HL-60 (cell line): ENCODE measurements at regions not wholly inside any gene's neighbourhood (a gene's known extent, or its start where the extent isn't known, plus 50 kb on each side); places are given as distances from the start of the nearest gene placed in this dataset.

Experiments
- DNase-seq, 2 experiments: peaks; one replicate each; pipeline ENCODE4 v3.0.0-alpha.2; 2010 to 2020; ENCODE audit warnings: low read depth in 1 of 2, low spot score in 1 of 2
- H3K27ac ChIP-seq: fragments of 250-450 bp; sonication (Bioruptor Pico); replicated peaks from 2 replicates; pipeline ENCODE4 v1.5.1; 2020; ENCODE audit warnings: mild to moderate bottlenecking, moderate library complexity
- H3K27me3 ChIP-seq: fragments of 250-450 bp; sonication (Bioruptor Pico); 2 replicates; pipeline ENCODE4 v1.5.1; 2021; ENCODE audit warnings: mild to moderate bottlenecking, moderate library complexity; ENCODE audit not compliant: insufficient read depth, poor library complexity, severe bottlenecking
- H3K4me3 ChIP-seq: replicated peaks from 2 replicates; pipeline ENCODE4 v1.5.1; 2011; ENCODE audit warnings: mild to moderate bottlenecking, control low read depth, low read length; ENCODE audit not compliant: insufficient read depth
- GABPA ChIP-seq: IDR thresholded peaks from 2 replicates; pipeline ENCODE4 v1.6.1; 2012; ENCODE audit warnings: low read depth
- POLR2AphosphoS5 ChIP-seq: IDR thresholded peaks from 2 replicates; pipeline ENCODE4 v1.6.1; 2012; ENCODE audit warnings: low read depth
- SPI1 ChIP-seq: IDR thresholded peaks from 2 replicates; pipeline ENCODE4 v1.6.1; 2012; ENCODE audit warnings: low read depth, mild to moderate bottlenecking, borderline replicate concordance
- TF ChIP-seq, protein P1 (sequence below): IDR thresholded peaks from one replicate; pipeline ENCODE4 v1.5.1; 2011; ENCODE audit warnings: low read length, control low read depth, inconsistent platforms; ENCODE audit not compliant: insufficient read depth
- TF ChIP-seq, protein P2 (sequence below): IDR thresholded peaks from 2 replicates; pipeline ENCODE4 v1.6.1; 2012; ENCODE audit warnings: low read depth; ENCODE audit not compliant: insufficient replicate concordance

DNA sequence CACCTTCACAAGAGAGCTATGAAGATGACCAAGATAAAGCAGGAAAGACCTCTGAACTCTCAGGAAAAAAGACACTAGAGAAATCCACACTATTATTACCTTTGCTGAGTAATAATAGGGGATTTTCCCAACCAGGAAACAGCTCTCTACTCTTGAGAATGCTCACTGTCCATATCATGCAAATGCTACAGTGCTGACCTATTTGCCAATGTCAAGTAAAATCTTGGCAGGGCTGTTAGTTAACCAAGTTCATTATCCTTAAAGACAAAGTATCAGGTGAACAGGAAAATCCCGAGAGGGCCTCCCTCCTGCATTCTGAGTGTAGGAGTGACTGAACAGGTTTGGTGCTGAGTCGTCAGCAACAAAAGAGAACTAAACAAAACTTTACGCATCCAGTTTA is 306.6 kb downstream of the ACTL7B start:
- no peak for DNase-seq
- no peak overlapping the region for H3K27ac ChIP-seq
- TF ChIP-seq GABPA (no peak), SPI1 (no peak), POLR2AphosphoS5 (no peak)
- TF ChIP-seq, protein P1, sequence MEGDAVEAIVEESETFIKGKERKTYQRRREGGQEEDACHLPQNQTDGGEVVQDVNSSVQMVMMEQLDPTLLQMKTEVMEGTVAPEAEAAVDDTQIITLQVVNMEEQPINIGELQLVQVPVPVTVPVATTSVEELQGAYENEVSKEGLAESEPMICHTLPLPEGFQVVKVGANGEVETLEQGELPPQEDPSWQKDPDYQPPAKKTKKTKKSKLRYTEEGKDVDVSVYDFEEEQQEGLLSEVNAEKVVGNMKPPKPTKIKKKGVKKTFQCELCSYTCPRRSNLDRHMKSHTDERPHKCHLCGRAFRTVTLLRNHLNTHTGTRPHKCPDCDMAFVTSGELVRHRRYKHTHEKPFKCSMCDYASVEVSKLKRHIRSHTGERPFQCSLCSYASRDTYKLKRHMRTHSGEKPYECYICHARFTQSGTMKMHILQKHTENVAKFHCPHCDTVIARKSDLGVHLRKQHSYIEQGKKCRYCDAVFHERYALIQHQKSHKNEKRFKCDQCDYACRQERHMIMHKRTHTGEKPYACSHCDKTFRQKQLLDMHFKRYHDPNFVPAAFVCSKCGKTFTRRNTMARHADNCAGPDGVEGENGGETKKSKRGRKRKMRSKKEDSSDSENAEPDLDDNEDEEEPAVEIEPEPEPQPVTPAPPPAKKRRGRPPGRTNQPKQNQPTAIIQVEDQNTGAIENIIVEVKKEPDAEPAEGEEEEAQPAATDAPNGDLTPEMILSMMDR, result no peak
- TF ChIP-seq, protein P2, sequence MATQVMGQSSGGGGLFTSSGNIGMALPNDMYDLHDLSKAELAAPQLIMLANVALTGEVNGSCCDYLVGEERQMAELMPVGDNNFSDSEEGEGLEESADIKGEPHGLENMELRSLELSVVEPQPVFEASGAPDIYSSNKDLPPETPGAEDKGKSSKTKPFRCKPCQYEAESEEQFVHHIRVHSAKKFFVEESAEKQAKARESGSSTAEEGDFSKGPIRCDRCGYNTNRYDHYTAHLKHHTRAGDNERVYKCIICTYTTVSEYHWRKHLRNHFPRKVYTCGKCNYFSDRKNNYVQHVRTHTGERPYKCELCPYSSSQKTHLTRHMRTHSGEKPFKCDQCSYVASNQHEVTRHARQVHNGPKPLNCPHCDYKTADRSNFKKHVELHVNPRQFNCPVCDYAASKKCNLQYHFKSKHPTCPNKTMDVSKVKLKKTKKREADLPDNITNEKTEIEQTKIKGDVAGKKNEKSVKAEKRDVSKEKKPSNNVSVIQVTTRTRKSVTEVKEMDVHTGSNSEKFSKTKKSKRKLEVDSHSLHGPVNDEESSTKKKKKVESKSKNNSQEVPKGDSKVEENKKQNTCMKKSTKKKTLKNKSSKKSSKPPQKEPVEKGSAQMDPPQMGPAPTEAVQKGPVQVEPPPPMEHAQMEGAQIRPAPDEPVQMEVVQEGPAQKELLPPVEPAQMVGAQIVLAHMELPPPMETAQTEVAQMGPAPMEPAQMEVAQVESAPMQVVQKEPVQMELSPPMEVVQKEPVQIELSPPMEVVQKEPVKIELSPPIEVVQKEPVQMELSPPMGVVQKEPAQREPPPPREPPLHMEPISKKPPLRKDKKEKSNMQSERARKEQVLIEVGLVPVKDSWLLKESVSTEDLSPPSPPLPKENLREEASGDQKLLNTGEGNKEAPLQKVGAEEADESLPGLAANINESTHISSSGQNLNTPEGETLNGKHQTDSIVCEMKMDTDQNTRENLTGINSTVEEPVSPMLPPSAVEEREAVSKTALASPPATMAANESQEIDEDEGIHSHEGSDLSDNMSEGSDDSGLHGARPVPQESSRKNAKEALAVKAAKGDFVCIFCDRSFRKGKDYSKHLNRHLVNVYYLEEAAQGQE, result no peak
- H3K27me3 ChIP-seq, result no peaks in the 10 kb centered on the region
- no peak overlapping the region for H3K4me3 ChIP-seq

DNA sequence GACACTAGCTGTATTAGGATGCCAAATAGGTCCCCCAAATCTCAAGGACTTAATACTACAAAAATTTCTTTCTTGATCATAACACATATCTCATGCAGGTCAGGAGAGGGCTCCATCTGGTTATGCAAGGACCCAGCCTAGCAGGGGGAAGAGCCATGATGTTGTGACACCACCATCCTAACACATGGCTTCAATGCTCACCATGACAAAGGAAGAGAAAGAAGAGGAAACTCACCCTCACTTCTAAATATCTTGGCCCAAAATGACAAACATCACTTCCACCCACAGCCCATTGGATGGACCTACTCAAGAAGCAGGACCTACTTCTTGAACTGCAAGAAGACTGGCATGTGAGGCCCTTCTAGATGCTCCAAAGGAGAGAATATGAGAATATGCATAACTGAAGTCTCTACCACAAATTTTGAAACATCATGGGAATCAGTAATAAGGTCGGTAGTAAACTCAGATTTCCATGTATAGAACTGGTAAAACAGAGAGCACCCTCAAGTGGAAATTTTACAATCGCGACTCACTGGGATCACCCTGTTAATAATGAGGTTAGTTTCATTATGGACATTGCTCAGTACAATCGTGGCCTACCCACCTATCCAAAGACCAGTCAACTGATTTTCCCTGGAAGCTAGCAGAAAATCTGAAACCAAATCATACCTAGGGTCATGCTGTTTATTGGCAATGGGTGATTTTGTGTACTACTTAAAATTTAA is 308.2 kb downstream of the ACTL7B start:
- Histone ChIP-seq H3K27me3 (no peaks in the 10 kb centered on the region), H3K4me3 (no peak overlapping the region), H3K27ac (no peak overlapping the region)
- TF ChIP-seq SPI1 (no peak), GABPA (no peak)
- no peak for DNase-seq

DNA sequence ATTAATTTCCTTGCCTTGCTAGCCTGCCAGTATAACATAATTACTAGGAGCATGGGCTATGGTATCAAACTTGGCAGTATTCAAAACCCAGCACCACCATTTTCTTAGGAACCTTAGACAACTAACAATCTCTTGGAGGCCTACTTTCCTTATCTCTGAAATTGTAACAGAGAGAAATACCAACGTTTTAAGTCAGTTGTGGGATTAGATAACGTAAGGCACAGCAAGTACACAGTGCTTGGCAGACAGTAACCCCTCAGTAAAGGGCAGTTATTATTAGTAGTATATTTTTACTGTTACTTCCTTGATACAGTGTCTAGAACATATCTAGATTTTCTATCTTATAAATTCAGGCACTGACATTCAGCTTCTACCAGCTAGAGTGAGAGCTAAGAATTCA is 309.6 kb downstream of the ACTL7B start:
- DNase-seq, result no peak
- TF ChIP-seq, protein P1, result no peak
- TF ChIP-seq POLR2AphosphoS5, result no peak
- no peak for TF ChIP-seq SPI1
- no peak for TF ChIP-seq GABPA
- TF ChIP-seq, protein P2, result no peak
- Histone ChIP-seq H3K27me3 (no peaks in the 10 kb centered on the region), H3K27ac (no peak overlapping the region), H3K4me3 (no peak overlapping the region)

DNA sequence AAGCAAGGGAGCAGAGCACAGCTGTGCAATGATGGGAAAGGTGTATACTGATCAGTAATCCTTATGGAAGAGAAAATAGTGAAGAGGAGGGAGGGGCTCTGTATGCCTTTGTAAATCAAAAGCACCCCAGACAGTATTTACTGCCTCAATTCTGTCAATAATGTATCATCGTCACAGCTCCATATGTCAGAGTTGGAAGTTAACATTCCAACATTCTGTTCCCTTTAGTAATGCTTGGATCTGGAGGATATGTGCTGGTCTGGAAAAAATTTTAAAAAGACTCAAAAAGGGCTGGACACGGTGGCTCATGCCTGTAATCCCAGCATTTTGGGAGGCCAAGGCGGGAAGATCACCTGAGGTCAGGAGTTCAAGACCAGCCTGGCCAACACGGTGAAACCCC is 310.4 kb downstream of the ACTL7B start:
- no peak for DNase-seq
- Histone ChIP-seq H3K4me3 (no peak overlapping the region), H3K27me3 (no peaks in the 10 kb centered on the region), H3K27ac (no peak overlapping the region)
- TF ChIP-seq, protein P1, result no peak
- no peak for TF ChIP-seq POLR2AphosphoS5
- no peak for TF ChIP-seq GABPA
- TF ChIP-seq, protein P2, result no peak
- no peak for TF ChIP-seq SPI1
